ENCODE measurements at regions not wholly inside any gene's neighbourhood (a gene's known extent, or its start where the extent isn't known, plus 50 kb on each side); places are given as distances from the start of the nearest gene placed in this dataset.

GRCh38 chr11:43579919-43580276 lies 100.6 kb upstream of the HSD17B12 start:
- TF ChIP-seq POLR2AphosphoS5 (IDR thresholded peaks at IDR 0.05; ENCODE audit: low read depth, low read length): no peak
- no peak for TF ChIP-seq REST (IDR thresholded peaks at IDR 0.05; ENCODE audit: insufficient read depth in 1 of 2, low read depth in 2 of 2, low read length in 2 of 2)
